Esophagus muscularis mucosa (tissue), 4 donors: ENCODE measurements at regions not wholly inside any gene's neighbourhood (a gene's known extent, or its start where the extent isn't known, plus 50 kb on each side); places are given as distances from the start of the nearest gene placed in this dataset.

Source experiments
- CTCF ChIP-seq, 3 experiments: fragments of 200-600 bp in 2 of 3; fragments of 450-650 bp in 1 of 3; sonication (generic) in 2 of 3; IDR thresholded peaks; one replicate each; pipeline ENCODE4 v1.5.1; 2017 to 2019; ENCODE audit warnings: antibody characterized with exemption in 3 of 3, mild to moderate bottlenecking in 2 of 3, moderate library complexity in 1 of 3
- EP300 ChIP-seq: sonication (generic); formaldehyde crosslinking; IDR thresholded peaks from one replicate; pipeline ENCODE4 v1.6.1; 2017; ENCODE audit warnings: antibody characterized with exemption
- POLR2A ChIP-seq: fragments of 450-650 bp; IDR thresholded peaks from one replicate; pipeline ENCODE4 v1.6.1; 2017; ENCODE audit warnings: antibody characterized with exemption, moderate library complexity, mild to moderate bottlenecking, low read depth

GRCh38 chr1:90574692-90575370 lies 142.3 kb downstream of the BARHL2 start:
- TF ChIP-seq CTCF (IDR thresholded peaks at IDR 0.05), result no peak
- no peak for TF ChIP-seq EP300
- TF ChIP-seq POLR2A, result no peak
